ENCODE measurements at regions not wholly inside any gene's neighbourhood (a gene's known extent, or its start where the extent isn't known, plus 50 kb on each side); places are given as distances from the start of the nearest gene placed in this dataset.
"Not testable (repeated sequence)": the region's sequence is repeated elsewhere in the genome, so short reads cannot be mapped to it uniquely, and the experiment has no call there.

DNA sequence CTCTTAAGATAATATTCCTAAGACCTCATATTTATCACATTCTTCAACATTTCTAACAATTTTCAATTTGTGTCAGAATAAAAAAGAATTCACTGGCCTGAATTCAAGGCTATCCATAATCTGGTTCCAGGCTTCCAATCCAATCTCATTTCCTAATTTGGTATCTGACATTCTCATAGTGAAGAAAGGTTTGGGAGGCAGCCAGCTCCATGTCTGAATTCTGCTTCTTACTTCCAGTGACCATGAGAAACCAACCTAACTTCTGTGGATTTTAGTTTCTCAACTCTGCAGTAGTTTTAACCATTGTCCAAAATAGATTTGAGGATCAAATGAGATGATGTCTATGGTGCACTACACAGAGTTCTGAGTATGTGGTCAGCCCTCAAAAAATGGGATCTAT lies 439.1 kb upstream of the GCFC2 start:
- TF ChIP-seq, protein P1, sequence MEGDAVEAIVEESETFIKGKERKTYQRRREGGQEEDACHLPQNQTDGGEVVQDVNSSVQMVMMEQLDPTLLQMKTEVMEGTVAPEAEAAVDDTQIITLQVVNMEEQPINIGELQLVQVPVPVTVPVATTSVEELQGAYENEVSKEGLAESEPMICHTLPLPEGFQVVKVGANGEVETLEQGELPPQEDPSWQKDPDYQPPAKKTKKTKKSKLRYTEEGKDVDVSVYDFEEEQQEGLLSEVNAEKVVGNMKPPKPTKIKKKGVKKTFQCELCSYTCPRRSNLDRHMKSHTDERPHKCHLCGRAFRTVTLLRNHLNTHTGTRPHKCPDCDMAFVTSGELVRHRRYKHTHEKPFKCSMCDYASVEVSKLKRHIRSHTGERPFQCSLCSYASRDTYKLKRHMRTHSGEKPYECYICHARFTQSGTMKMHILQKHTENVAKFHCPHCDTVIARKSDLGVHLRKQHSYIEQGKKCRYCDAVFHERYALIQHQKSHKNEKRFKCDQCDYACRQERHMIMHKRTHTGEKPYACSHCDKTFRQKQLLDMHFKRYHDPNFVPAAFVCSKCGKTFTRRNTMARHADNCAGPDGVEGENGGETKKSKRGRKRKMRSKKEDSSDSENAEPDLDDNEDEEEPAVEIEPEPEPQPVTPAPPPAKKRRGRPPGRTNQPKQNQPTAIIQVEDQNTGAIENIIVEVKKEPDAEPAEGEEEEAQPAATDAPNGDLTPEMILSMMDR (IDR thresholded peaks at IDR 0.05; ENCODE audit: insufficient read depth, low read depth, low read length) = no peak
- POLR2A ChIA-PET = no interaction called here
- DNase-seq (ENCODE audit: low read depth) = no peak
- CTCF ChIA-PET = no interaction called here
- Histone ChIP-seq H3K4me3 (ENCODE audit: low read depth, low read length) (no peak overlapping the region), H3K36me3 (ENCODE audit: control insufficient read depth, insufficient read depth, low read length) (no peaks in the 10 kb centered on the region), H3K27me3 (ENCODE audit: control insufficient read depth, insufficient read depth, low read length) (no peaks in the 10 kb centered on the region)

DNA sequence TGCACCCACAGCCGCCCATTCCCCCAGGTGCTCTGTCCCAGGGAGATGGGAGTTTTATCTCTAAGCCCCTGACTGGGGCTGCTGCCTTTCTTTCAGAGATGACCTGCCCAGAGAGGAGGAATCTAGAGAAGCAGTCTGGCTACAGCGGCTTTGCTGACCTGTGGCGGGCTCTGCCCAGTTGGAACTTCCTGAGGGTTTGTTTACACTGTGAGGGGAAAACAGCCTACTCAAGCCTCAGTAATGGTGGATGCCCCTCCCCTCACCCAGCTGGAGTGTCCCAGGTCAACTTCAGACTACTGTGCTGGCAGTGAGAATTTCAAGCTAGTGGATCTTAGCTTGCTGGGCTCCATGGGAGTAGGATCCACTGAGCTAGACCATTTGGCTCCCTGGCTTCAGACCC lies 428.6 kb upstream of the GCFC2 start:
- H3K36me3 ChIP-seq (ENCODE audit: control insufficient read depth, insufficient read depth, low read length); CTCF ChIA-PET; DNase-seq (ENCODE audit: low read depth); H3K27me3 ChIP-seq (ENCODE audit: control insufficient read depth, insufficient read depth, low read length); POLR2A ChIA-PET; H3K4me3 ChIP-seq (ENCODE audit: low read depth, low read length): not testable (repeated sequence)

DNA sequence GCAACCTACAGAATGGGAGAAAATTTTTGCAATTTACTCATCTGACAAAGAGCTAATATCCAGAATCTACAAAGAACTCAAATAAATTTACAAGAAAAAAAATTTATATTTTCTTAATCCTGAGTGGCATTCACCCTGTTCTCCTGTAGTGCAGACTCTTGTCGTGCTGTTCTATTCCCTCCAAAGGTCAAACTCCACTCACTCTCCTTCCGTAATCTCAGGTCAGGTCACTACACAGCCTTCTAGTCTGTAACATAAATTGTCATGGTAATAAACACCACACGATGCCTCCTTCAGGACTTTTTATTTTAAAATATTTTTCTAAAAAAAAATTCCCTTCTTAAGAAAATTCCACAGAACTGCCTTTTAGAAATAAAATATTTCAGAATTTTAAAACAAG lies 417.9 kb upstream of the GCFC2 start:
- DNase-seq (ENCODE audit: low read depth) = no peak
- POLR2A ChIA-PET = no interaction called here
- CTCF ChIA-PET = no interaction called here
- no peaks in the 10 kb centered on the region for H3K27me3 ChIP-seq (ENCODE audit: control insufficient read depth, insufficient read depth, low read length)
- H3K4me3 ChIP-seq (ENCODE audit: low read depth, low read length) = no peak overlapping the region
- no peaks in the 10 kb centered on the region for H3K36me3 ChIP-seq (ENCODE audit: control insufficient read depth, insufficient read depth, low read length)
- TF ChIP-seq, protein P1 (IDR thresholded peaks at IDR 0.05; ENCODE audit: insufficient read depth, low read depth, low read length) = no peak

DNA sequence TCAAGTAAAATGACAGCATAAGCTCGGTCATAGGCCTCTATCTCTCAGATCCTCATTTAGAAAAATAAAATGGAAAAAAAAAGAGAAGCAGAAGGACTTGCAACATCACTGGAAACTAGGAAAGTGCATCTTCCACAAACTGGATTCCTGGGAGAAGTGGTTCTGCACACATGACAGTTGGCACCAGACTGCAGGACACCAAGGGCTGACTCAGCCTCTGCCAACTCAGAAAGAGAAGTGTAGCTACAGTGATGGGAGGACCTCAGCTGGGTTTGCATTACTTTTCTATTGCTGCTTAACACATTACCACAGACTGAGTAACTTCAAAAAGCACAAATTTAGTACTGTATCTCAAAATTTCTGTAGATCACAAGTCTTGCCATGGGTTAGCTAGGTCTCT lies 409.5 kb upstream of the GCFC2 start:
- ChIA-PET POLR2A (no interaction called here), CTCF (no interaction called here)
- Histone ChIP-seq H3K4me3 (ENCODE audit: low read depth, low read length) (no peak overlapping the region), H3K36me3 (ENCODE audit: control insufficient read depth, insufficient read depth, low read length) (no peaks in the 10 kb centered on the region), H3K27me3 (ENCODE audit: control insufficient read depth, insufficient read depth, low read length) (no peaks in the 10 kb centered on the region)
- TF ChIP-seq, protein P1 (IDR thresholded peaks at IDR 0.05; ENCODE audit: insufficient read depth, low read depth, low read length) = no peak
- no peak for DNase-seq (ENCODE audit: low read depth)

DNA sequence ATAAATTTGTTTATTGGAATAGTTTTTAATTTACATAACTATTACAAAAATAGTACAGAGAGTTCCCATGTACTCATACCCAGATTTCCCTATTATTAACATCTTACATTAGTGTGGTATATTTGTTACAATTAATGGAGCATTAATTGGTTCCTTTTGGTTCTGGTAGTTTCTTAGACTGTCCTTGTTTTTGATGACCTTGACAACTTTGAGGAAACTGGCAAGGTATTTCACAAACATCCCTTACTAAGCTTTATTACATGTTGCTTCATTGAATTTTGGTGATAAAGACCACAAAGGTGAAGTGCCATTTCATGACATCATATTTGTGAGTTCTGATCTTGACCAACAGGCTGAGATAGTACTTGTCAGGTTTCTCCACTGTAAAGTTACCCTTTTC lies 379.0 kb upstream of the GCFC2 start:
- DNase-seq (ENCODE audit: low read depth) = no peak
- CTCF ChIA-PET = no interaction called here

DNA sequence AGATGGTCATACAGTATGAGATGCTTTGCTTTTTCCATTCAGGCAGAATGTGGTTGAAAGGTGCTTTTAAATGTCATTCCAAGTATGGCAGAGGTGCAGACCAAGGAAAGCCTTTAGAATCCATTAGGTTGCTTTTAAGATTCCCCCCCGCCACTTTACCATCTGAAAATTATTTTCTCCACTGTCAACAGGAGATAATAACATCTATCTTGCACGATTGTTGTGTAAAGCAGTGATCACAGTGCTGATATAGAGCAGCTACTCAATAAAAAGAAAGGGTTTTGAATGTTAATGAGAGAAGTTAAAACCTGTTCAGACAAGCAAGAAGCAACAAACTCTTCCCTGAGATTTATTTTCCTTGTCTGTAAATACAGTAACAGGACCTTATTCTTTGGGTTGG lies 372.5 kb upstream of the GCFC2 start:
- ChIA-PET CTCF (no interaction called here), POLR2A (no interaction called here)
- H3K36me3 ChIP-seq (ENCODE audit: control insufficient read depth, insufficient read depth, low read length) = no peaks in the 10 kb centered on the region
- DNase-seq (ENCODE audit: low read depth) = no peak
- H3K4me3 ChIP-seq (ENCODE audit: low read depth, low read length) = no peak overlapping the region
- H3K27me3 ChIP-seq (ENCODE audit: control insufficient read depth, insufficient read depth, low read length) = no peaks in the 10 kb centered on the region
- TF ChIP-seq, protein P1 (IDR thresholded peaks at IDR 0.05; ENCODE audit: insufficient read depth, low read depth, low read length) = no peak

More for the DNA sequence above, 379.0 kb upstream of the GCFC2 start:
- H3K36me3 ChIP-seq (ENCODE audit: control insufficient read depth, insufficient read depth, low read length) = no peaks in the 10 kb centered on the region
- H3K4me3 ChIP-seq (ENCODE audit: low read depth, low read length) = no peak overlapping the region
- TF ChIP-seq, protein P1 (IDR thresholded peaks at IDR 0.05; ENCODE audit: insufficient read depth, low read depth, low read length) = no peak
- no peaks in the 10 kb centered on the region for H3K27me3 ChIP-seq (ENCODE audit: control insufficient read depth, insufficient read depth, low read length)
- POLR2A ChIA-PET = no interaction called here

All from BJ (cell line).